ENCODE measurements at regions not wholly inside any gene's neighbourhood (a gene's known extent, or its start where the extent isn't known, plus 50 kb on each side); places are given as distances from the start of the nearest gene placed in this dataset.
"Not testable (repeated sequence)": the region's sequence is repeated elsewhere in the genome, so short reads cannot be mapped to it uniquely, and the experiment has no call there.

GRCh38 chr7:6959942-6960341 lies 133.9 kb upstream of the CCZ1B start:
- not testable (repeated sequence) for H3K27ac ChIP-seq

- H3K27ac ChIP-seq: not testable (repeated sequence)
Measured at GRCh38 chr7:6962871-6963270, 136.8 kb upstream of the CCZ1B start.

GRCh38 chr7:6965051-6965450 lies 139.0 kb upstream of the CCZ1B start:
- TF ChIP-seq, protein P1, sequence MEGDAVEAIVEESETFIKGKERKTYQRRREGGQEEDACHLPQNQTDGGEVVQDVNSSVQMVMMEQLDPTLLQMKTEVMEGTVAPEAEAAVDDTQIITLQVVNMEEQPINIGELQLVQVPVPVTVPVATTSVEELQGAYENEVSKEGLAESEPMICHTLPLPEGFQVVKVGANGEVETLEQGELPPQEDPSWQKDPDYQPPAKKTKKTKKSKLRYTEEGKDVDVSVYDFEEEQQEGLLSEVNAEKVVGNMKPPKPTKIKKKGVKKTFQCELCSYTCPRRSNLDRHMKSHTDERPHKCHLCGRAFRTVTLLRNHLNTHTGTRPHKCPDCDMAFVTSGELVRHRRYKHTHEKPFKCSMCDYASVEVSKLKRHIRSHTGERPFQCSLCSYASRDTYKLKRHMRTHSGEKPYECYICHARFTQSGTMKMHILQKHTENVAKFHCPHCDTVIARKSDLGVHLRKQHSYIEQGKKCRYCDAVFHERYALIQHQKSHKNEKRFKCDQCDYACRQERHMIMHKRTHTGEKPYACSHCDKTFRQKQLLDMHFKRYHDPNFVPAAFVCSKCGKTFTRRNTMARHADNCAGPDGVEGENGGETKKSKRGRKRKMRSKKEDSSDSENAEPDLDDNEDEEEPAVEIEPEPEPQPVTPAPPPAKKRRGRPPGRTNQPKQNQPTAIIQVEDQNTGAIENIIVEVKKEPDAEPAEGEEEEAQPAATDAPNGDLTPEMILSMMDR (conservative IDR thresholded peaks at IDR 0.05): peak; percentile 76

GRCh38 chr7:6970180-6970579 lies 144.1 kb upstream of the CCZ1B start:
- not testable (repeated sequence) for H3K27ac ChIP-seq

More at GRCh38 chr7:6965051-6965450, 139.0 kb upstream of the CCZ1B start:
- not testable (repeated sequence) for H3K27ac ChIP-seq

DNA sequence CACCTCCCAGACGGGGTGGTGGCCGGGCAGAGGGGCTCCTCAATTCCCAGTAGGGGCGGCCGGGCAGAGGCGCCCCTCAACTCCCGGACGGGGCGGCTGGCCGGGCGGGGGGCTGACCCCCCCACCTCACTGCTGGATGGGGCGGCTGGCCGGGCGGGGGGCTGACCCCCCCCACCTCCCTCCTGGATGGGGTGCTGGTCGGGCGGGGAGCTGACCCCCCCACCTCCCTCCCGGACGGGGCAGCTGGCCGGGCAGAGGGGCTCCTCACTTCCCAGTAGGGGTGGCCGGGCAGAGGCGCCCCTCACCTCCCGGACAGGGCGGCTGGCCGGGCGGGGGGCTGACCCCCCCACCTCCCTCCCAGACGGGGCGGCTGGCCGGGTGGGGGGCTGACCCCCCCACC lies 148.8 kb upstream of the CCZ1B start:
- H3K27ac ChIP-seq: not testable (repeated sequence)

GRCh38 chr7:6975346-6975745 lies 149.3 kb upstream of the CCZ1B start:
- H3K27ac ChIP-seq: not testable (repeated sequence)

- H3K27ac ChIP-seq: not testable (repeated sequence)
Measured at GRCh38 chr7:6977368-6977767, 151.3 kb upstream of the CCZ1B start.

GRCh38 chr7:6978326-6978725 lies 152.3 kb upstream of the CCZ1B start:
- H3K27ac ChIP-seq: not testable (repeated sequence)

DNA sequence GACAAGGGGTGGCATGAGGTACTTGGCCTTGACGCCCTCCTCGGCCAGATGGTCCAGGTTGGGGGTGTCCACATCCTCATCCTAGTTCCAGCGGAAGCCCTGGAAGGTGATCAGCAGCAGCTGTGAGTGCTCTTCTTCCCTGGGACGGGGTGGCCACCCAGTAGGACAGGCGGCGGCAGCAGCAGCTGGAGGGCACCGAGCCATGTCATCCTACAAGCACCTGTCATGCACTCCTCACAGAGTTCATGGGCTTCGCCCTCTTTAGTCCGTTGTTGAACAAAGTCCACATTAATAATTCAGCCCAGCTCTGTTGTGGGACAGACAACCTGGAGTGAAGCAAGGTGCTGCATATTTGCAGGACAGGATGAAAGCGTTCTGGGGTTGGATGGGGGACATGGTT lies 153.4 kb upstream of the CCZ1B start:
- not testable (repeated sequence) for H3K27ac ChIP-seq

DNA sequence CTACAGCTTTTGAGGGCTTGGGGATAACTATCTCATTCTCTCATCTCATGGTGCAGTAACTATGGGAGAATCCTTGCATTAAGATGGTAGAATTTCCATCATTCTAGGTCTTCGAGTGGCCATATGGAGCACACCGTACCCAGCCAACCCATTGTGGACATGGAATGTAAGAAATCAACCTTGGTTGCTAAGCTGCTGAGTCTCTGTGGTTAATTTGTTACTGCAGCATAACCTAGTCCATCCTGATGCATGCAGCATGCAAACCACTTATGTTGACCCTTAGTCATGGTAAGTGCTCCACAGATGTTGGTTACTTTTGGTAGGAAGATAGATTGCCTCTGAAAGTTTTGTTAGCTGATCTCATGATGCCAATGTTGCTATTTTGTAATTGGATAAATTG lies 156.3 kb upstream of the CCZ1B start:
- H3K27ac ChIP-seq: not testable (repeated sequence)

DNA sequence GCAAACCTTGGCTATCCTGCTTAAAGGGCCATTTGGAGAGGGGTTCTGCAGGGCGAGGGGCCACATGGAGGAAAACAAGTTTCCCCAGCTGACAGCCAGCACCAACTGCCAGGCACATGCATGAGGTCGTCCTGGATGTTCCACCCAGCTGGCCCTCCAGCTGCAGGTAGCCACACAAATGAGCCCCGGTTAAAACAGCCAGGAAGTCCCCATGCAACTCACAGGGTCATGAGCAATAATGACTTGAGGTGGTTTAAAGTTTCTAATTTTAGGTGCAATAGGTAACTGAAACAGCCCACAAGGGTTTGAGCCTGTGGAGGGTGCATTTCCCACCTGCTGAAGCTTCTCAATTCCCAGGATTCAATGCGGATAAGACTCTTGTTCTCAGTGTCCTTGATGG lies 160.8 kb upstream of the CCZ1B start:
- H3K27ac ChIP-seq: not testable (repeated sequence)

GRCh38 chr7:6988608-6989007 lies 162.5 kb upstream of the CCZ1B start:
- not testable (repeated sequence) for H3K27ac ChIP-seq

GRCh38 chr7:6989968-6990367 lies 163.9 kb upstream of the CCZ1B start:
- H3K27ac ChIP-seq: not testable (repeated sequence)

DNA sequence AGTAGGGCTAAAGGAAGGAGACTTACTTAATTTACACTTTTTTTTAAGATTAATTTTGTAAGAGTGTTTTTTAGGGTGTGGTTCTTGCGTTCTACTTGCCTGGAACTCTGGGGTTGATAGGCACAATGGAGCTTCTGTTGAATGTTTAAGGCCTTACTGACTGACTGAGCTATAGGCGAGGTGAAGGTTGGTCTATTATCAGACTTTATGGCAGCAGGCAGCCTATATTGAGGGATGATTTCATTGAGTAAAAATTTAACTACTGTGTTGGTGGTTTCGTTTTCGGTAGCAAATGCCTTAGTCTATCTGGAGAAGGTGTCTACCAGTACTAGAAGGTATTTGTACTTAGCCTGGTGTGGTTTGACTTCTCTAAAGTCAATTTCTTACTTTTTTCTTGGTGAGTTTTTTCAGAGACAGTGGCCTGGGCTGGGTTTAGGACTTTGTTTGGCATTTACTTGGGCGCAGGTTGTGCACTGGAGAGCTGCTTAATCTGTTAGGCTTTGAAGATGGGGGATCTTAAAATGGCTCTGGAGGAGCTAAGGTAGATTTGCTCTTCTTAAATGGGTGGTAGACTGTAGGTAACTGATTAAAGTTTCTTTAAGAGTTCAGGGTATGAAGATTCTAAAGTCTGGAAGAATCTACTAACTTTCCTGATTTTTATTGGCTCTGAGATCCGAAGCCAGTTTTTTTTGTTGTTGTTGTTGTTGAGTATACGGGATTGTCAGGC lies 164.5 kb upstream of the CCZ1B start:
- not testable (repeated sequence) for H3K27ac ChIP-seq

DNA sequence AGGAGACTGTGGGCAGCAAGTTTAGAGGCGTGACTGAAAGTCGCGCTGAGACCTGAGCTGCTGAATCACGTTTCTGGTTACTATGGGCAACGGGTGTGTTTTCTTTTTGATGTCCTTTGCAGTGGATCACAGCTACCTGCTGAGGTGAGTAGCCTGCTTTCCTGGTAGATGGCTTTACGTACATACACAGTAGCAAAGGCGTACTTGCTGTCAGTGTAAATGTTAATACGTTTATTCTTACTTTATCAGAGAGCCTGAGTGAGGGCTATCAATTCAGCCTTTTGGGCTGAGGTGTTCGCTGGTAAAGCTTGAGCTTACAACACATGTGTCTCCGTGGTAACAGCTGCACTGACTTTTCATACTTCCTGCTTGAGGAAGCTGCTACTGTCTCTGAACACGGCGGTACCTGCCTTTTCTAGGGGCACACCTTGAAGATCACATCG lies 165.1 kb upstream of the CCZ1B start:
- H3K27ac ChIP-seq: not testable (repeated sequence)

- H3K27ac ChIP-seq: not testable (repeated sequence)
Measured at GRCh38 chr7:6991686-6992085, 165.6 kb upstream of the CCZ1B start.

DNA sequence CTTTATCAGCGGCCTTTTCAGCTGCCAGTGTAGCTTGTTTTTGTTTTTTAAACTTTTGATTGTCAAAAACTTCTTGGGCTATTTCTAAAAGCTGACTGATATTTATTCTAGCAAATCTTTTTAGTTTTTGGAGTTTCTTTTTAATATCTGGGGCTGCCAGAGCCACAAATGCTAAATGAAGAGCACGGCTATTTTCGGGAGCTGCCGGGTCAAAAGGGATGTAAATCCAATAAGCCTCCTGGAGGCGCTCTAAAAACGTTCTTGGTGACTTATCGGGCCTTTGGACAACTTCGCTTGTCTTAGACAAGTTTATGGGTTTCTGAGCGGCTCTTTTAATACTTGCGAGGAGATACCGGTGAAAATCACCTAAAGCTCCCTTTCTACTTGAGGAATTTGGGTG lies 166.1 kb upstream of the CCZ1B start:
- TF ChIP-seq, protein P1 (conservative IDR thresholded peaks at IDR 0.05): peak; percentile 10; the same call in 1 of the 2 replicates
- H3K27ac ChIP-seq: not testable (repeated sequence)

- not testable (repeated sequence) for H3K27ac ChIP-seq
Measured at GRCh38 chr7:6995026-6995425, 169.0 kb upstream of the CCZ1B start.

- H3K27ac ChIP-seq: not testable (repeated sequence)
Measured at GRCh38 chr7:6995493-6996289, 169.6 kb upstream of the CCZ1B start.

DNA sequence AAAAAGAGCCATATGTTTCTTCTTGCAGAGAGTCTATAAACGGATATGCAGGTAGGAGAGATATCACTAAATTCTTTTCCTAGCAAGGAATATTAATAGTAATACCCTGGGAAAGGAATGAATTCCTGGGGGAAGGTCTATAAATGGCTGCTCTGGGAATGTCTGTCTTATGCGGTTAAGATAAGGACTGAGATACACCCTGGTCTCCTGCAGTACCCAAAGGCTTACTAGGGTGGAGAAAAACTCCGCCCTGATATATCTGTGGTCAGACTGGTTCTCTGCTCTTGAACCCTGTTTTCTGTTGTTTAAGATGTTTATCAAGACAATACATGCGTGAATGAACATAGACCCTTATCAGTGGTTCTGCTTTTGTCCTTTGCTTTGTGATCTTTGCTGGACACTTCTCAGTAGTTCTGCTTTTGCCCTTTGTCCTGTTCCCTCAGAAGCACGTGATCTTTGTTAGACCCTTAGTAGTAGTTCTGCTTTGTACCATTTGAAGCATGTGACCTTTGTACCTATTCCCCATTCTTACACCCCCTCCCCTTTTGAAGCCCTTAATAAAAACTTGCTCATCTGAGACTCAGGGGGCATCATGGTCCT lies 173.1 kb upstream of the CCZ1B start:
- not testable (repeated sequence) for H3K27ac ChIP-seq
